HG03460 (cell line): ENCODE measurements at regions not wholly inside any gene's neighbourhood (a gene's known extent, or its start where the extent isn't known, plus 50 kb on each side); places are given as distances from the start of the nearest gene placed in this dataset.

ENCODE experiments used
- ATAC-seq: cut with Tn5 transposase; IDR thresholded peaks from one replicate; pipeline ENCODE4 v1.9.1; 2021; ENCODE audit not compliant: unreplicated experiment

GRCh38 chr1:57770772-57771171, 346.9 kb upstream of the DAB1 start:
- peak; percentile 49 for ATAC-seq

GRCh38 chr1:57770236-57770635, 346.4 kb upstream of the DAB1 start:
- no peak for ATAC-seq

GRCh38 chr1:57761628-57762027, 337.8 kb upstream of the DAB1 start:
- no peak for ATAC-seq

GRCh38 chr1:57752843-57753242, 329.0 kb upstream of the DAB1 start:
- no peak for ATAC-seq

- ATAC-seq: no peak
Measured at GRCh38 chr1:57748719-57749118, 324.9 kb upstream of the DAB1 start.

- ATAC-seq: no peak
Measured at GRCh38 chr1:57747818-57748217, 324.0 kb upstream of the DAB1 start.

GRCh38 chr1:57741521-57741920, 317.7 kb upstream of the DAB1 start:
- peak; percentile 77 for ATAC-seq

- no peak for ATAC-seq
Measured at GRCh38 chr1:57736940-57737339, 313.1 kb upstream of the DAB1 start.

- no peak for ATAC-seq
Measured at GRCh38 chr1:57729181-57729580, 305.3 kb upstream of the DAB1 start.

GRCh38 chr1:57727121-57727520, 303.3 kb upstream of the DAB1 start:
- no peak for ATAC-seq

- ATAC-seq: no peak
Measured at GRCh38 chr1:57725318-57725717, 301.5 kb upstream of the DAB1 start.

- no peak for ATAC-seq
Measured at GRCh38 chr1:57724535-57724934, 300.7 kb upstream of the DAB1 start.

GRCh38 chr1:57722285-57722978, 298.6 kb upstream of the DAB1 start:
- ATAC-seq: no peak

- ATAC-seq: no peak
Measured at GRCh38 chr1:57721001-57721400, 297.1 kb upstream of the DAB1 start.

GRCh38 chr1:57719274-57719673, 295.4 kb upstream of the DAB1 start:
- ATAC-seq: no peak

GRCh38 chr1:57713501-57713900, 289.6 kb upstream of the DAB1 start:
- no peak for ATAC-seq

GRCh38 chr1:57712846-57713245, 289.0 kb upstream of the DAB1 start:
- ATAC-seq: no peak

- ATAC-seq: no peak
Measured at GRCh38 chr1:57711326-57711725, 287.5 kb upstream of the DAB1 start.

GRCh38 chr1:57707631-57708030, 283.8 kb upstream of the DAB1 start:
- no peak for ATAC-seq

- no peak for ATAC-seq
Measured at GRCh38 chr1:57704811-57705210, 281.0 kb upstream of the DAB1 start.

- ATAC-seq: no peak
Measured at GRCh38 chr1:57704231-57704630, 280.4 kb upstream of the DAB1 start.

- no peak for ATAC-seq
Measured at GRCh38 chr1:57696904-57697303, 273.0 kb upstream of the DAB1 start.

GRCh38 chr1:57696043-57696442, 272.2 kb upstream of the DAB1 start:
- ATAC-seq: no peak
